Stimulated activated CD8-positive, alpha-beta memory T cell treated with anti-CD3 and anti-CD28 coated beads, Interleukin-7, amount 100 ng/mL, for 4 hours (primary cell): ENCODE measurements at regions not wholly inside any gene's neighbourhood (a gene's known extent, or its start where the extent isn't known, plus 50 kb on each side); places are given as distances from the start of the nearest gene placed in this dataset.

Experiments used
- DNase-seq, 2 donors: peaks; one replicate each; pipeline ENCODE4 v3.0.0-alpha.2; 2020; ENCODE audit warnings: low read depth in 2 of 2

- no peak for DNase-seq
Measured at GRCh38 chr1:83581747-83582146, 417.2 kb downstream of the TTLL7 start.

DNA sequence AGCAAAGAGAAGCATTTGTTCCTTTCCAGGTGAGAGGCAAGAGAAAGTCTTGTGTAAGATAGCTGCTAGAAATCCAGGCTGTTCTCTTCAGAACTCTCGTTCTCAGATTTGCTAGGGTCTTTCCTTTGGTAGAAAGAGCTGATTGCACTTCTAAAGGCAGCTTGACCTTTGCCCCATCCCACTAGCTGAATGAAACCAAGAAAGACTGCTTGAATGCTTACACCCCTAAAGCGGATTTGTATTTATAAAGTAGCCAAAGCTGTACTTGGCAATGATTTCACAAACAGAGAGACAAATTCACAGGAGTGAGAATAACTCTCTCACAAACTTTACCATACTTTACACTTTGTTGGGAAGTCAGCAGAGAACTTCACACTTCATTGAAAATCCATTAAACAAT is 424.1 kb downstream of the TTLL7 start:
- no peak for DNase-seq

DNA sequence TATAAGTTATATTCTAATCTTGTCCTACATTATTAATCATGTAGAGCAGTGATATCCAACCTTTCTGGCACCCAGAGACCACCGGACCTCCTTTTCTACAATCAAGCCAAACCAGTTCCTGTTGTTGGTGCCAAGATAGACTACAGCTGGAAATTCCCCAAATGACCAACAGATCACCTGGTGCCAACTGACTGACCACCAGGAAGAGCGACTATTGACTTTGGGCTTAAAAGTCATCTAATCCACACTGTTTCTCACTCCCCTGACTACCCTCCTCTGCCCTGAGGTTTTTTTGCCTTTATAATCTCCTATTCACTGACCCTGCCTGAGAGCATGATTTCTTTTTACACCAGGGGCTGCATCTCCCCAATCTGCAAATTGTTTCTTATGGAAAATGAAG is 425.2 kb downstream of the TTLL7 start:
- no peak for DNase-seq

DNA sequence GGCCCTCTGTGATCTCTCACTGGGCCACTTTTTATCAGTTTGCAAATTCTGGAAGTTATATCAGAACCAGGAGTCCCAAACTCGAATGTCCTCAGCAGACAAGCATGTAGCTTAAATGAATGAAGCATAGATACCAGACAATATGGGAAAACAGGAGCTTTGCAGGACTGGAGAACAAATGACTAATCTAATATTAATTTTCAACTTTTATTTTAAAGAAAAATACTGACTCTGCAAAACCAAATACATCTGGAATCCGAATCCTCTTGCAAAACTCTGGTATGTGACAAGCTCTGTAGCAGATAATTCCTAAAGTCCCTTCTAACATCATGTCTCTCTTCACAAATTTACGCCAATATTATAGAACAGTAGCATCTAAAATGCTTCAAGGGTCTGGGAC is 427.4 kb downstream of the TTLL7 start:
- DNase-seq: no peak

GRCh38 chr1:83561346-83561745 is 437.6 kb downstream of the TTLL7 start:
- no peak for DNase-seq

- no peak for DNase-seq
Measured at GRCh38 chr1:83559129-83559840, 439.6 kb downstream of the TTLL7 start.

- no peak for DNase-seq
Measured at GRCh38 chr1:83555871-83556270, 443.1 kb downstream of the TTLL7 start.

DNA sequence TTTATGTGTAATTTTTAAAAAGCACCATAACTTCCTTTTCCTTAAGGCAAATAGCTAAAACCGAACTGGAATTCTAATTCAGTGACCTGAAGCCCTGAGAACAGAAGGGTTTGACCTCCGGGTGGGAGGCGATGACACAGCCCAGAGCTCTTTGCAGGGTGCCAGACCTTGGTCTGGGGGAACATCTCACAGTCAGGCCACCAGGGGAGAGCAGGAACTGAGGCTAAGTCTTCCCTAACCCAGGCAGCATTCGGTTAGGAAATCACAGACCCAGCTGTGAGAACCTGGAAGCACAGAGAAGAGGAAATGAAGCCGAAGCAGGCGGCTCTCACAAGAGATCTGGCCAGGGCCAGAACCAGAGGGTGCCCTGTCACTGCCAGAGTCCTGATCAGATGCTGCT is 444.8 kb downstream of the TTLL7 start:
- DNase-seq: no peak

GRCh38 chr1:83552820-83553219 is 446.1 kb downstream of the TTLL7 start:
- no peak for DNase-seq

GRCh38 chr1:83548311-83548710 is 450.6 kb downstream of the TTLL7 start:
- DNase-seq: no peak

GRCh38 chr1:83547901-83548300 is 451.0 kb downstream of the TTLL7 start:
- no peak for DNase-seq

- no peak for DNase-seq
Measured at GRCh38 chr1:83546874-83547273, 452.1 kb downstream of the TTLL7 start.

DNA sequence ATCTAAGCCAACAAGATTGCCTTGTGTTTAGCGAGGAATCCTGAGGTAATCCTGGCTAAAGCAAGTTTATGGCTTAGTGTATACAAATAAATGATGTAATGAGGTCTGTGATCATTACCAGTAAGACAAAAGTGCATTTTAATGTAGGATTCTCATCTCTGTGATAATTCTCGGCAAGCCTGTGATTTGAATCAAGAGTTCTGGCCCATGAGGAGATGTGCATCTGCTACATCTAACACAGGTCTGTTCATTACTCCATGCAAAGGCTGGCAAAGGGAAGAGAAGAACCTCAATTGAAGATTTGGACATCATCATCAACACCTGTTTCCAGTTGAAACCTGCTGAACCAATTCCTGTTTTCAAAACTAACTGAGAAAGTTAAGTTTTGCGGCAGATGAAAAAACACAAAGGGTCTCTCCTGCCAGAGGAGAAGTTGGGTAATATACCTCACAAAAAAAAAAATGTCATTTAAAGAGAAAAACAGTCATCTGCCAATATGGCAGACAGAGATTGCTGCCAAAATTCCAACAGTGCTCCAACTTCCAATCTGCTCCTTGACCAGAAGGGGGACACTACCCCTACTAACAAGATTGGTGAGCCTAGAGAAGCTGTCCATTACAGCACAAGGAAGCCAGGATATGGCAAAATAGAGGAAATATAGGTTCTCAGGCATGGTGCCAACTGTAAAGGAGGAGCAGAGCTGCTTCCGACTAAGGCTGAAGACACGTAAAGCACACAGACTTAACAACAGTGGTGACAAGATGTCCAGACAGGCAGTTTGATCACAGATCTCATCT is 453.7 kb downstream of the TTLL7 start:
- no peak for DNase-seq

DNA sequence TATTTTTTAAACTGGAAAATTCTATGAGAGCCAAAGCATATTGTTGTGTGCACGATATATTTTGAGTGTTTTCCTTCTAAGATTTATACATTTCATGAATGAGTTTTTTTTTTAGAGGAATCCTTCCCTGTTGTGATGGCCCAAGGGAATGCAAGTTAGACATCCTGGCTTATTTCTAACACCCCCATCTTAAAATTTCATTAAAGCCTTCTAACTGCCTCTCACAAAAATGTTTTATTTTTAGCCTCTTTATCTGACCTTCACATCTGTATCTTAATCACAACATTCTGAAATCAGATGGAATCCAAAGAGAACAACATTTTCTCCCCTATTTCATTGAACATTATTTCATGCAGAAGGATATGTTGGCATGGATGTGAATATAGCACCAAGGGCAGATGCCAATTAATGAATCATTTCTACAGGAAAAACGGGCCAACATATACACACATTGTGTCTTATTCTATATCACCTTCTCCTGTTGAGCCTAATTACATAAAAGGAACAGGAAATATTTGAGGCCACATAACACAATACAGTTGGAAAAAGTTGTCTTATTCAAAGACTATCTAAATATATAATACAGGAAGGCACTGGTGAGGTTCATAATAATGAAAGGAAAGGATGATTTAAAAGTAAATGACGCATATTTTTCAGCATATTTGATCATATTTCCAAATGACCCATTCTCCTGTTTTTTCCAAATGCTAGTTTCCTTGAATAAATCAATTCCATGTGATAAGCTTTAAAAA is 455.5 kb downstream of the TTLL7 start:
- DNase-seq: no peak

DNA sequence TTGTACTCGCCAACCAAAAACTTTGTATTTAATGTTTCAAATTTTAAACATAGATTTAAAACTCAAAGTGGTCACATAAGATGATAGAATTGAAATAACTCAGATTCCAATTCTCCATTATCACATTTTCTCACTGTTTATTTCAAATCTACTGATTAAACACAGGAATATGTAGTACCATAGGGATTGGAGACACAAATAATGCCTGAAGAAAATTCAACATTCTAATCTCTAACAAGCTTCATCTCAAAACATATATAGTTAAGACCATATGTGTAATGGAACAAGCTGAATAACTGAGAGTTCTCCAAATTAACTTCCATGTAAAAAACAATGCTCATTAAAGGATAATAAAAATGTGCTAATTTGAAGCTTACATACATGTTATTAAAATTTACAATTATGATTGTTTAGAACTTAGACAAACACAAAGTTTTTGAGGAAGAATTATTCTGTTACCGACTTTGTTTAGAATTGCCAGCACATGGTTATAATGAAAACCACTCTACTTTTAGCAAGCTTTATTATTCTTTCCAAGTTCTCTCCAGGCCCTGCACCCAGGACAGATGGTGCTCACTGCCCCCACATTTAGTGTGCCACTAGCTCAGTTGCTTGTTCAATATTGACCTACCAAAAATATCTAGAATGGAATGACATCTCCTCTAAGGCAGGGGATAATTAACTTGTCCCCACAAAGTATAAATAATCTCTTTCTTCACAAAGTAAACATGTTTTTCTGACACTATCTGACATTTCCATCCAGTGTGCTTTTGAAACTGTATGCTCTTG is 467.2 kb downstream of the TTLL7 start:
- DNase-seq: no peak

GRCh38 chr1:83530506-83530905 is 468.4 kb downstream of the TTLL7 start:
- DNase-seq: no peak

- DNase-seq: no peak
Measured at GRCh38 chr1:83527987-83528386, 470.9 kb downstream of the TTLL7 start.

- no peak for DNase-seq
Measured at GRCh38 chr1:83520797-83521196, 478.1 kb downstream of the TTLL7 start.

DNA sequence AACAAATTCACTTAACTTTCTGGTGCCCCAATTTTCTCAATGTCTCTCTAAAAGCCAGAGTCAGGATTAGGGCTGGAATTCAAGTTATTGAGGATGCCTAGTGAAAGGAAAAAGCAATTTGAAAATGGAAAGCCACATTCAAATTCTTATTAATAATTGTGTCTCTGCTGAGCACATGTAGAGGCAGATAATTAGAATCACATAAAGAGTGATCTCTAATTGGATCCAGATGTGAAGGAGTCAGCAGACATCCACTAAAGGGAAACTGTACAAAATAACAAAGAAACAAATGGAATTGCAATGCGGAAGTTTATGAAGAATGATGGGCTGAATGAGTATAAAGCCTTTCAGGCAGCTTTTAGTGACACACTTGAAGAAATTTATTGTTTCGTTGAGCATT is 482.6 kb downstream of the TTLL7 start:
- DNase-seq: no peak

DNA sequence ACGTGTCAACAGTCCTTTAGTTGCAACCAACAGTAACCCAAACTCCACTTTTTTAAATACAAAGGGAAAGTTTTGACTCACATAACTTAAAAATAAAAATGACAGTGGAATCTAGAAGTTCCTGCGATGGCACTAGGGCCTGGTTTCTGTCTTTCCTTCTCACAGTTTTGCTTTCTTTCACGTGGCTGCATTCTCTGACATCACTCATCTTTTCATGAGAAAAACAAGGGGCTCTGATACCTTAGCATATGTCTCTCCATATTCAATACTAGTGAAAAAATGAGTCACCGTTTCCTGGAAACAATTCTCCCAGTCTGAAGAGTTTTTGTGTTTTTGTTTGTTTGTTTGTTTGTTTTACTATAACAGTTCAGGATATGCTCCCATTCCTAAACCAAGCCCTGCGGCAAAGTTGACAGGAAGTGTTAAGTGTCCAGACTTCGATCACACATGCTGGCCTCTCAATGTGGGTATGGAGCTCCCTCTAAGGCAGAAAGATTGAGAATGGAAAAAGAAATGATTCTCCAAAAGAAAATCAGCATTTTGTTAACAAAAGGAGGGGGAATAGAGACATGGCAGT is 483.3 kb downstream of the TTLL7 start:
- DNase-seq: no peak

DNA sequence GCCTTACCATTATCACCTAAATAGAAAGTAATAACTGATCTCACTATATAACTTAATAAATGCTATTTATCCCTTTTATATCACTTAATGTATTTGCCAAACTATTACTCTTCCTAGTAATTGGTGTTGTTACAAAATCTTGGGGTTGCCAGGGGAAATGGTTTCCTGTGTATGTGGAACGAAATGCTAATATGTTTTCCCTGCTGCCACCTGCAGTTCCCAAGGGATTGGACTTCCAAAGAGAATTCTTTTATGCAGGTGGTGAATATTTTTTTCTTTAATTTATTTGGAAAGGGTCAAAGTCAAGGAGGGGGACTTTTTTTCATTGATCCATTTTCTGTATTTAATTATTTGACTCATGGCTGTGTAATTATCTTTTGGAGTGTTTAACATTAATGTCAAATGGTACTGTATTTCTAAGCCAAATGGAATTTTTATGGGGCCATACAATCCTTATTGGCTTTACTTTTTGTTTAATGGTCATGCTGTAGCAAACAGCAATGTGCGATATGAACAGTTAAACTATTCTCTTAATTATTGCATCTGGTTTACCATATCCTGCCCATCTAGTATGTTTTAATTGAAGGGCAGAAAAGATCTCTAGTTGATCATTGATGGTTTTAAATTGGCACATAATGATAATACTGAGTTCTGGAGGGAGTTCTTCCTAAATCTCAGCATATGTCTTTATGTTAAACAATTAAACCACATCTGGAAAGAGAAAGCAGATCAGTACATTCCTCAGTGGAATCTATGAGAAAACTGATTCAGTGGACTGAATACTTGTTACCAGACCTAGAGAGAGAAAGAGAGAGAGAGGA is 486.3 kb downstream of the TTLL7 start:
- DNase-seq: no peak
